K562 (cell line): ENCODE measurements at regions not wholly inside any gene's neighbourhood (a gene's known extent, or its start where the extent isn't known, plus 50 kb on each side); places are given as distances from the start of the nearest gene placed in this dataset.
"Not testable (repeated sequence)": the region's sequence is repeated elsewhere in the genome, so short reads cannot be mapped to it uniquely, and the experiment has no call there.

Source experiments
- ATAC-seq: fragments of 200-7000 bp; cut with Tn5 transposase; 3 replicates; pipeline ENCODE4 v1.9.1; 2020; ENCODE audit warnings: moderate library complexity
- BruUV-seq: library from RNA; stranded (reverse); fragments of 400-500 nt; replicated peaks from 2 replicates; lab custom pipeline; 2021; lab: Mats Ljungman, UMichigan
- CTCF ChIA-PET: fragments of 300-600 bp; formaldehyde crosslinking; extraction: SDS; loops from one replicate; lab custom pipeline; 2021; ENCODE audit warnings: low intra/inter-chr PET ratio; lab: Yijun Ruan, JAX
- POLR2A ChIA-PET: fragments of 300-600, 350-650 bp; sonication (Branson Sonifier 250); formaldehyde crosslinking; extraction: SDS; loops from one replicate; lab custom pipeline; 2021; ENCODE audit warnings: antibody characterized with exemption, inconsistent platforms; lab: Yijun Ruan, JAX
- DNase-seq, 4 experiments: peaks; one replicate each; pipeline versions ENCODE4 v3.0.0 to v3.0.0-alpha.2; 2011 to 2018; ENCODE audit warnings: low spot score in 3 of 4, mixed read lengths in 3 of 4; ENCODE audit errors: extremely low read depth in 1 of 4
- FAIRE-seq: peaks from 2 replicates; lab custom pipeline; 2011; peaks lifted over from hg19 to GRCh38; lab: Jason Lieb, UNC
- H2AFZ ChIP-seq: 2 replicates; pipeline ENCODE4 v1.6.0; 2011; ENCODE audit warnings: low read depth, low read length, control low read depth, inconsistent platforms
- H3K27ac ChIP-seq: fragments of 200-600 bp; 3 replicates; pipeline ENCODE4 v1.8.0; 2011; ENCODE audit warnings: low read depth, mild to moderate bottlenecking, control low read depth, inconsistent platforms, low read length, moderate library complexity, mixed read lengths; ENCODE audit errors: extremely low read depth
- H3K27me3 ChIP-seq, 2 experiments: fragments of 300-600 bp in 1 of 2; 2 replicates in 1 of 2; 3 replicates in 1 of 2; pipeline versions ENCODE4 v1.6.0 to v1.8.0; 2011; ENCODE audit warnings: inconsistent platforms in 2 of 2, low read length in 2 of 2, mild to moderate bottlenecking in 1 of 2, mixed read lengths in 1 of 2, moderate library complexity in 1 of 2; ENCODE audit not compliant: control insufficient read depth in 2 of 2, insufficient read depth in 2 of 2
- H3K36me3 ChIP-seq: fragments of 300-600 bp; 3 replicates; pipeline ENCODE4 v1.8.0; 2011; ENCODE audit warnings: mild to moderate bottlenecking, low read length, inconsistent platforms; ENCODE audit not compliant: control insufficient read depth, insufficient read depth
- H3K4me1 ChIP-seq, 2 experiments: fragments of 200-600 bp in 1 of 2; replicated peaks in 1 of 2; 2 replicates in 1 of 2; 3 replicates in 1 of 2; pipeline versions ENCODE4 v1.5.1 to v1.8.0; 2011; ENCODE audit warnings: inconsistent platforms in 2 of 2, low read length in 2 of 2, mild to moderate bottlenecking in 1 of 2, mixed read lengths in 1 of 2, moderate library complexity in 1 of 2; ENCODE audit not compliant: control insufficient read depth in 2 of 2, insufficient read depth in 2 of 2
- H3K4me2 ChIP-seq: 2 replicates; pipeline ENCODE4 v1.6.1; 2011; ENCODE audit warnings: low read length, control low read depth, inconsistent platforms, mixed read lengths; ENCODE audit not compliant: insufficient read depth
- H3K4me3 ChIP-seq: fragments of 200-600 bp; sonication (generic), shearing (Covaris generic); 2 replicates; pipeline ENCODE4 v1.5.1; 2016; ENCODE audit warnings: control low read depth, inconsistent platforms
- H3K79me2 ChIP-seq: fragments of 200-600 bp; 3 replicates; pipeline ENCODE4 v1.8.0; 2011; ENCODE audit warnings: low read length, inconsistent platforms; ENCODE audit not compliant: control insufficient read depth, insufficient read depth
- H3K9ac ChIP-seq, 2 experiments: 2 replicates each; pipeline versions ENCODE4 v1.6.0 to v1.6.1; 2011; ENCODE audit warnings: low read depth in 2 of 2, low read length in 2 of 2, control low read depth in 1 of 2, inconsistent platforms in 1 of 2, mild to moderate bottlenecking in 1 of 2, mixed read lengths in 1 of 2; ENCODE audit not compliant: insufficient read depth in 1 of 2
- H3K9me1 ChIP-seq: one replicate; pipeline ENCODE4 v1.6.0; 2011; ENCODE audit warnings: inconsistent platforms, mild to moderate bottlenecking, low read length, moderate library complexity; ENCODE audit not compliant: control insufficient read depth, insufficient read depth
- H3K9me3 ChIP-seq: replicated peaks from 2 replicates; pipeline ENCODE4 v1.5.1; 2011; ENCODE audit warnings: low read depth, low read length, inconsistent platforms; ENCODE audit not compliant: control insufficient read depth, insufficient read depth
- H4K20me1 ChIP-seq: replicated peaks from 2 replicates; pipeline ENCODE4 v1.6.1; 2011; ENCODE audit warnings: low read length, inconsistent platforms, mixed read lengths; ENCODE audit not compliant: control insufficient read depth, insufficient read depth
- BCOR ChIP-seq: fragments of 450-650 bp; IDR thresholded peaks from 2 replicates; pipeline ENCODE4 v1.6.1; 2016
- ELF1 ChIP-seq: fragments of 200-800 bp; sonication (Bioruptor generic); IDR thresholded peaks from 2 replicates; pipeline ENCODE4 v1.6.1; 2016; ENCODE audit warnings: missing genetic modification characterization, missing compliant biosample characterization
- LARP7 ChIP-seq: fragments of 450-650 bp; IDR thresholded peaks from 2 replicates; pipeline ENCODE4 v1.6.1; 2016
- RUNX1 ChIP-seq: sonication (generic); IDR thresholded peaks from 2 replicates; pipeline ENCODE4 v1.6.1; 2016; ENCODE audit warnings: antibody characterized with exemption, low read depth
- VEZF1 ChIP-seq: fragments of 200-800 bp; sonication (Bioruptor generic); IDR thresholded peaks from 2 replicates; pipeline ENCODE4 v1.6.1; 2017; ENCODE audit warnings: missing genetic modification characterization, missing compliant biosample characterization
- ZC3H11A ChIP-seq: IDR thresholded peaks from 2 replicates; pipeline ENCODE4 v1.6.1; 2012; ENCODE audit warnings: low read depth, low read length, improper control_type of control experiment
- ZNF24 ChIP-seq: fragments of 450-650 bp; IDR thresholded peaks from 2 replicates; pipeline ENCODE4 v1.6.1; 2016
- ZNF398 ChIP-seq: fragments of 250-450 bp; sonication (Bioruptor Pico); IDR thresholded peaks from 2 replicates; pipeline ENCODE4 v1.8.0; 2021; ENCODE audit warnings: moderate library complexity, mild to moderate bottlenecking, inconsistent platforms
- WGBS: fragments of 100-300 bp; shearing (Covaris generic); methylation state at CpG from one replicate; pipeline ENCODE4 v1.1.6; 2016; ENCODE audit warnings: low coverage, mixed read lengths; ENCODE audit not compliant: insufficient coverage; ENCODE audit errors: missing lambda C conversion rate; 5-methylcytosine and 5-hydroxymethylcytosine counted together
- in situ Hi-C: fragments of 300-500 bp; cut with MboI; formaldehyde crosslinking; loops from 4 replicates; pipeline ENCODE4 v1.15.0; 2018; ENCODE audit warnings: inconsistent platforms, mixed read lengths
- intact Hi-C: fragments of 100-400 bp; cut with micrococcal nuclease; formaldehyde crosslinking; loops from 2 replicates; pipeline ENCODE4 v1.14.2; 2022

- no peak for TF ChIP-seq ELF1 (tag)
- no peak for TF ChIP-seq RUNX1
- TF ChIP-seq ZC3H11A: no peak
- no peak for TF ChIP-seq VEZF1 (CRISPR knock-in tag)
- TF ChIP-seq LARP7: no peak
- 0 out of 2 replicates have a peak, but pooled peaks have one; percentile 2 for TF ChIP-seq BCOR
- TF ChIP-seq ZNF398 (CRISPR knock-in tag): no peak
- no peak for TF ChIP-seq ZNF24
These were observed 155.1 kb downstream of the C16orf95 start (continued) for GRCh38 chr16:87161822-87162676.

GRCh38 chr16:87162799-87163198, 154.4 kb downstream of the C16orf95 start:
- POLR2A ChIA-PET: interaction anchor here (0.6 kb wide), 1 partner anchor 168 kb away, joined by 3 read pairs; no protein-coding TSS in a partner anchor
- BruUV-seq, in situ Hi-C loops: not testable (repeated sequence)

More at GRCh38 chr16:87162799-87163198, 154.4 kb downstream of the C16orf95 start:
- H4K20me1 ChIP-seq, intact Hi-C loops, H3K9ac ChIP-seq, H2AFZ ChIP-seq, DNase-seq, FAIRE-seq, ATAC-seq, H3K79me2 ChIP-seq, H3K36me3 ChIP-seq, H3K9me3 ChIP-seq, CTCF ChIA-PET, H3K4me3 ChIP-seq, H3K27ac ChIP-seq, H3K4me1 ChIP-seq, H3K9me1 ChIP-seq, H3K4me2 ChIP-seq: not testable (repeated sequence)
- peaks cover 7 to 21% of the 10 kb centered on the region in 2 experiments; a peak in 3 of 5 replicates for H3K27me3 ChIP-seq
- WGBS: 82% methylated on average over 6 of the region's 22 CpGs
